ENCODE measurements at regions not wholly inside any gene's neighbourhood (a gene's known extent, or its start where the extent isn't known, plus 50 kb on each side); places are given as distances from the start of the nearest gene placed in this dataset.

DNA sequence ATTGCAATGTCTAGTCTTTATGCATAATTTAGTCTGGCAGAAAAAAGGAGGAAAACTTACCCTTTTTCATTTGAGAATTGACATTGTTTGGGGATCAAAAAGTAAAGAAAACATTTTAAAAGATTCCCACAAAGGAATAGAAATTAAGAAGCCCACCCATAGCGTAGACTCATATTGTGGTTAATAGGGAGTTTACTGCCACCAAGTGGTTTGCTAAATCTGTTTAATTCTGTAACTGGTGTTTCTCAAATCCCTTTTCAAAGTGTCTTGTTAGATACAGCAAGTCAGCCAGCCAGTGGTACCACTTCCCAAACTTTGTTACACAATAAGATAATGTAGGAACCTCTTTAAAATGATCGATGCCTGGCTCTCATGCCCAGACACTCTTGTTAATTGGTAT is 180.3 kb downstream of the IPO8 start:
- Mint-ChIP-seq H3K4me3 (no peak overlapping the region), H3K27ac (no peak overlapping the region), H3K9me3 (no peaks in the 10 kb centered on the region), H3K27me3 (no peaks in the 10 kb centered on the region), H3K4me1 (ENCODE audit: unreplicated experiment) (peaks cover 17% of the 10 kb centered on the region), H3K36me3 (peaks cover 3% of the 10 kb centered on the region)
- TF ChIP-seq, protein P1, sequence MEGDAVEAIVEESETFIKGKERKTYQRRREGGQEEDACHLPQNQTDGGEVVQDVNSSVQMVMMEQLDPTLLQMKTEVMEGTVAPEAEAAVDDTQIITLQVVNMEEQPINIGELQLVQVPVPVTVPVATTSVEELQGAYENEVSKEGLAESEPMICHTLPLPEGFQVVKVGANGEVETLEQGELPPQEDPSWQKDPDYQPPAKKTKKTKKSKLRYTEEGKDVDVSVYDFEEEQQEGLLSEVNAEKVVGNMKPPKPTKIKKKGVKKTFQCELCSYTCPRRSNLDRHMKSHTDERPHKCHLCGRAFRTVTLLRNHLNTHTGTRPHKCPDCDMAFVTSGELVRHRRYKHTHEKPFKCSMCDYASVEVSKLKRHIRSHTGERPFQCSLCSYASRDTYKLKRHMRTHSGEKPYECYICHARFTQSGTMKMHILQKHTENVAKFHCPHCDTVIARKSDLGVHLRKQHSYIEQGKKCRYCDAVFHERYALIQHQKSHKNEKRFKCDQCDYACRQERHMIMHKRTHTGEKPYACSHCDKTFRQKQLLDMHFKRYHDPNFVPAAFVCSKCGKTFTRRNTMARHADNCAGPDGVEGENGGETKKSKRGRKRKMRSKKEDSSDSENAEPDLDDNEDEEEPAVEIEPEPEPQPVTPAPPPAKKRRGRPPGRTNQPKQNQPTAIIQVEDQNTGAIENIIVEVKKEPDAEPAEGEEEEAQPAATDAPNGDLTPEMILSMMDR (conservative IDR thresholded peaks at IDR 0.05), result peak; percentile 68
- DNase-seq (ENCODE audit: extremely low spot score, unreplicated experiment), result no peak

DNA sequence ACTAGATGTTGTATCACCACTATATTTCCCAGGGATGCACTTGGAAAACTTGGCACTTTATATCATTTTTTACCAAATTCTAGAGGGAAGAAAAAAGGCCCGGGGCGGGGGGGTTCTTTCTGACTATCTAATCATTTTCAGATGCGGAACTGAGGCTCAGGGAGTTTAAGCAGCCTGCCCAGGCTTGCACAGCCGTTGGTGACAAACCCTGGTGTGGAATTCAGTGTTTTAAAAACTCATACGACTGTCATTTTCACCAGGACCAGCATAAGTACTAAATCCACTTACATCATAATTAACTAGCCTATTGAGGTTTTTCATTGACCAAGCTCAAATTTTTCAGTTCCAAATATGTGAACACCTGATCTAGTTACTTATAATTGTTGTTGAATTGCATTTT is 181.0 kb downstream of the IPO8 start:
- TF ChIP-seq, protein P1 (conservative IDR thresholded peaks at IDR 0.05), result no peak
- Mint-ChIP-seq H3K4me1 (ENCODE audit: unreplicated experiment) (peaks cover 17% of the 10 kb centered on the region), H3K27me3 (no peaks in the 10 kb centered on the region), H3K27ac (no peak overlapping the region), H3K9me3 (no peaks in the 10 kb centered on the region), H3K4me3 (no peak overlapping the region), H3K36me3 (peaks cover 3% of the 10 kb centered on the region)
- DNase-seq (ENCODE audit: extremely low spot score, unreplicated experiment), result no peak

DNA sequence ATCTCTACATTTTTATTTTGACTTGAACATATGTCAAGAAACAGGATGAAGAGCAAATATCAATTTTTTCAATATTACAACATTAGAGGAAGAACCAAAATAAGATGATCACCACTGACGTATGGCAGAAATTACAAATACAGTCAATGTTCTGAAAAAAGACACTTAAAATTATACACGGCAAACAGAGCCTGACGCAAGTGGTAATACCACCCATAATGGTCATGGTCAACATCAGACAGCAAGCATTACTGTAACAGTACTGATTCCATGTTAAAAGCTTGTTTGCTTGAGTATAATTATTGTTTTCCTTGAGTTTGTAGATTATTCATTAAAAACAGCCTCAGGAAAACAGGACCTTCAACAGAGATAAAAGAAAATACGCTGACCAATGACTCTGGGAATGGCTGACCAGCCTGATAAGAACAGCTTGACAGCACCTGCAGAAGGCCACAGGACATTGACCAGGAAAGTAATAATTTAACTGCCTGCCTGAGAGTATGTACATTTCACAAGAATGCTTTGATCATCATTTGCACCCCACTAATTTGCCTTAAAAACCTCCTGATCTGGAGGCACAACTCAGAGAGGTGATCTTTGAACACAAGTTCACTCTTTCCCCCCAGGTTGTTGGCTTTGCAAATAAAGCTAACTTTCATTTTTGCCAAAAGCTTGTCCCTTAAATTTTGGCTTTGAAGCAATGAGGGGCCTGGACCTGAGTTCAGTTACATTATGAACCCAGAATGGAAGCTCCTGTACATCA is 187.3 kb downstream of the IPO8 start:
- Mint-ChIP-seq H3K27ac (no peak overlapping the region), H3K27me3 (peaks cover 4% of the 10 kb centered on the region), H3K36me3 (peaks cover 3% of the 10 kb centered on the region), H3K9me3 (no peaks in the 10 kb centered on the region), H3K4me3 (no peak overlapping the region), H3K4me1 (ENCODE audit: unreplicated experiment) (no peaks in the 10 kb centered on the region)
- TF ChIP-seq, protein P1 (conservative IDR thresholded peaks at IDR 0.05), result no peak
- DNase-seq (ENCODE audit: extremely low spot score, unreplicated experiment), result no peak

DNA sequence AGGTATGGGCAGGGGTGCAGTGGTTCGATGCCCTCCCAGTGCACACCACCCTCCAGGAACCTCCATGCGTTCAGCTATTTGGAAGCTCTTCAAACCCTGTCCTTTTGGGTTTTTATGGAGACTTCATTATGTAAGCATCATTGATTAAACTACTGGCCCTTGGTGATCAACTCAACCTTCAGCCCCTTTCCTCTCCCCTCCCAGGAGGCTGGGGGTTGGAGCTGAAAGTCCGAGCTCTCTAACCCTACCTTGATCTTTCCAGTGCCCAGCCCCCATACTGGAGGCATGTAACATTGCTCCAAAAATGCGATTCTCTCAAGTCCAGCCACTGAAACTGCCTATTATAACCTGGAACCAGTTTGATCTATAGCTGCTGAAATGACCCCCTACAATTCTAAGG is 188.1 kb downstream of the IPO8 start:
- DNase-seq (ENCODE audit: extremely low spot score, unreplicated experiment), result no peak
- Mint-ChIP-seq H3K4me3 (no peak overlapping the region), H3K9me3 (no peaks in the 10 kb centered on the region), H3K4me1 (ENCODE audit: unreplicated experiment) (no peaks in the 10 kb centered on the region), H3K27me3 (peaks cover 4% of the 10 kb centered on the region), H3K27ac (no peak overlapping the region), H3K36me3 (peaks cover 3% of the 10 kb centered on the region)
- TF ChIP-seq, protein P1 (conservative IDR thresholded peaks at IDR 0.05), result no peak

DNA sequence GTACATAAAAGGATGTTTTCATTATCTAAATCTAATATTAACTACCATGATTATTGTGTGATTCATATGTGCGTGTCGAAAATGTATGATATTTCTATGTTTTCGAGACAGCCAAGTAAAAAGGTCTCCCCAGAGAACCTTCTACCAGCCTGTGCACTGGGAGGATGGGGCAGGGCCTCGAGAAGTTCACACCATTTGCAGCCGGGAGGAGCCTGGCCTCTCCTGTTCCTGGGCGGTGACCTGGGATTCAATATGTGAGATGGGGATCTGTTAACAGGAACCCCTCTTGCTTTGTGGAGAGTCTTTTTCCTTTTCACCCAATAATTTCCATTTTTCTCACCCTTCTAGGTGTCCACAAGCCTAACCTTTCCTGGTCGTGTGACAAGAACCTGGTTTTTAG is 189.3 kb downstream of the IPO8 start:
- Mint-ChIP-seq H3K27me3 (peaks cover 4% of the 10 kb centered on the region), H3K4me1 (ENCODE audit: unreplicated experiment) (no peaks in the 10 kb centered on the region), H3K36me3 (peaks cover 3% of the 10 kb centered on the region), H3K4me3 (no peak overlapping the region), H3K27ac (no peak overlapping the region), H3K9me3 (no peaks in the 10 kb centered on the region)
- TF ChIP-seq, protein P1 (conservative IDR thresholded peaks at IDR 0.05), result no peak
- no peak for DNase-seq (ENCODE audit: extremely low spot score, unreplicated experiment)
